Activated CD4-positive, alpha-beta T cell treated with anti-CD3 and anti-CD28 coated beads for 24 hours (primary cell): ENCODE measurements at regions not wholly inside any gene's neighbourhood (a gene's known extent, or its start where the extent isn't known, plus 50 kb on each side); places are given as distances from the start of the nearest gene placed in this dataset.
"Not testable (repeated sequence)": the region's sequence is repeated elsewhere in the genome, so short reads cannot be mapped to it uniquely, and the experiment has no call there.

ENCODE experiments used
- DNase-seq, 2 donors: peaks; one replicate each; pipeline ENCODE4 v3.0.0-alpha.2; 2020; ENCODE audit warnings: low read depth in 2 of 2

- no peak for DNase-seq
Observed at GRCh38 chr7:22066522-22066921, 120.8 kb upstream of the CDCA7L start.

DNA sequence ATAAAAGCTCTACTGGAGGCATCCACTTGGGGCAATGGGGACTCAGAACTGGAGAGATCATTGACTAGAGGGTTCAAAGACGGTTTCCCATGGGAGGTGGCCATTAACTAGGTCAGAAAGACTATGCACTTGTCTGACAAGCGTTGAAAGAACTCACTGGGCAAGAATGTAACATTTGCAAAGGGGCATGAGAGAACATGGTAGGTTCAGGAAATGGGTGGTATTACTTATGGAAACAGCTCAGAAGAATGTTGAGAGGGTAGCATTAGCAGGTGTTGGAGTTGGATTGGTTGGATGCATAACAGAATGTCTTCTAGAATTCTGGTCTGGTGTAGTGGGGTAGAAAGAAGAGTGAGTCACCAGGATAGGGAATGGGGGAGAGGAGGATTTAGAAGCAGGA lies 119.1 kb upstream of the CDCA7L start:
- no peak for DNase-seq

DNA sequence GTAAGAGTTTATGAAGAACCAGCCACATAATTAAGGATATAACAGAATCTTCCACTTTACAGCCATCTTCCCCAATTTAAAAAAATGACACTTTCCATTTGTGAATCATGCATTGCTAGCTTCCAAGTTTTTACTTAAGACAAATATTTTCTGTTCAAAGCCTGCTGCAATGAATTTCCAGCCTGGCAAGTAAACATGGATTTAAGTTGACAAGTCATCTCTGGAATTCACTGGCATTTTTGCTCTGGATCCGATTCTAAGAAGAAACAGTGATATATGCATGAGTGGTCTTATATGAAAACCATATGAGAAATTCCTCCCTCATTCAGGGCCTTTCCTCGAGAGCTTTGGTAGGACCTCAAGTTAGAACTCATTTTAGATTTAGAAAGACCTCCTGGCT lies 116.1 kb upstream of the CDCA7L start:
- no peak for DNase-seq

DNA sequence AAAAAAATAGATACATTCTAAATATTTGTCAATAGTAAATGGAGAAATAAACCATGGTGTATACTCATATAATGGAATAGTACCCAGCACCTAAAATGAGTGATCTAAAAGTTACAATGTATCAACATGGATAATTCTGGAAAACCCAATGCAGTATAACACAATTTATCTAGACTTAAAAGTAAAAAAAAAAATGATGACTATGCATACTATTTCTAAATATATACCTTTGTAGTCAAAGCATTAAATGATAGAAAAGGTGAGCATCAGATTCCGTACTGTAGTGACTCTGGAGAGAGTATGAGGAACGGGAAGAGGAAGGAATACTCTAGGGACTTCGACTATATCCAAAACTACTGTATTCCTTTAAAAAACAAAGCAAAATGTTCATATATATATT lies 115.2 kb upstream of the CDCA7L start:
- no peak for DNase-seq

GRCh38 chr7:22060197-22060596 lies 114.5 kb upstream of the CDCA7L start:
- DNase-seq = no peak

GRCh38 chr7:22055226-22055625 lies 109.5 kb upstream of the CDCA7L start:
- DNase-seq = no peak

DNA sequence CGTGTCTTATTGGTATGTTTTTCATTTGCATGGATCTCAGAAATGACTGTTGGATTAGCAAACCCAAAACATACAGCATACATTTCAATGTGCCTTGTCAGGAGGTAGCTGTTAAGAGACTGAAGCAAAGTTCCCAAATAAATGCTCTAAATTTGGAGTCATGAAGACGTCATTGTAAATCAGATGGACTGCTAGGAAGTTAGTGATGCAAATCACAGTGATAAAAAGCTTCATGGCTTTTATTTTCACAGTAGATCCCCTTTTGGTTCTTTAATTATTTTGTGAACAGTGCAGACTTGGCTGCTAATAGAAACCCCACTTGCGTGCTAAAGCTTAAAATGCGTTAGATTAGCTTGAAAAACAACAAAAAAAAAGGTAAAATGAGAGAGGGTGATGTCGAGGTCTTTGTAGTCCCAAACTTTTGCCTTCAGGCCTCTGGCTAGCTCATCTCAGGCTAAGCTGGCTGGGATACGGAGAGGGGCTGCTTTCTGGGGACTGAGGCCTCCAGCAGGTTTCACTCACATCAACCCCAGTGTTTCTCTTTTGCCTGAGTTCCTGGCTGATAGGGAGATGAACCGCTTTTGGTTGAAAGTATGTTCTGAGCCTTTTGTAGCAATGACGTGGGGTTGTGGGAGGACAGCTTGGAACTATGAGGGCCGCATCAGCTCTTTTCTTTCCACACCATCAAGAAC lies 107.1 kb upstream of the CDCA7L start:
- DNase-seq = no peak

DNA sequence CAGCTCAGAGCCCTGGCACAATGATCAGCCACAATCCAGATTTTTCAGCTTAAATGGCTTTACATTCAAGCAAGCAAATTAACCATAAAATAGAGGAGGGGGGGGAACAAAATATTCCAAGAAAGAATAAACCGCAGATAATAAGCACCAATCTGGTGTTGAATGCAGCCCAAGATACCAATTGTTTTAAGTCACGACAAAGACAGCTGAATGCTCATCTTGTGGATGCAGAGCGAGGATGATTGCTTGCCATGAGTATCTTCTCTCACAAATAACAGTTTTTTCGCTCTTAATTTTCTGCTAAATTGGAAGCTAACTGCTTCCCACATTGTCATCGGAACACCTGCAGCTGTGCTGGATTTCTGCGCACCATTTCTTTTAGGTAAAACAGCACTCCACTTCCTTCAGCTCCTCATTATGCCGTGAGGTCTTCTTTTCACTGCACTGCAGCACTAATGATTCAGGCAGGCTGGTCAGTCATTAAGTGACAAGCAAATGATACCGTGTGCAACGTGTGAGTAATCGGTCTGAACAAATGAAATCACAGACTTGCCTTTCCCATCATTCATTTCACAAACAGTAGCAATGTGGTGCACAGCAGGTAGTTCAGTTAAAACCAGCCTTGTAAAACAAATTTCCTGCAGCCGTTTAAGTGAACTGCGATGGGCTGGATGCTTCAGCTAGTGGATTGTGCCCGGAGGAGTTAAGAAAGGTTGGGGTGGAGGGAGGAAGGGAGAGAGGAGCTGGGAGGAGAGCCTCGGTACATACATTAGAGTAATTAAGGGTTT lies 106.4 kb upstream of the CDCA7L start:
- no peak for DNase-seq

GRCh38 chr7:22049766-22050500 lies 104.2 kb upstream of the CDCA7L start:
- no peak for DNase-seq

GRCh38 chr7:22043367-22043766 lies 97.7 kb upstream of the CDCA7L start:
- no peak for DNase-seq

GRCh38 chr7:22040923-22041595 lies 95.4 kb upstream of the CDCA7L start:
- DNase-seq = no peak

DNA sequence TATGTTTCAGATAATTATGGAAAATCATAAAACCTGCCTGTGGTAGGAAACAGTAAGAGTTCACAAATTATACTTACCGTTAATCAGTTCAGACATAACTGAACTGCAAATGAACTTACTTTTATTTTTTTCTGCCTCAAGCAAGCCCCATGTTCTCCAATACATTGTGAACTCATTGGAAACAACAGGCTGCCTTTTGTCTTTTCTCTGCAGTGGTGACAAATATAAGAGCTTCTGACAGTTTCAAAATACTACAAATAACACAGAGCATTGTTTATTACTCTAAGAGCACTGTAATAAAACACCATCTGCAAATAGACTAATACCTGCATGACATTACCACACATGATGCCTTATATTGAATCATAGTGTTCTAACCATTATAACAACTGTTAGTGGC lies 94.0 kb upstream of the CDCA7L start:
- DNase-seq = no peak

DNA sequence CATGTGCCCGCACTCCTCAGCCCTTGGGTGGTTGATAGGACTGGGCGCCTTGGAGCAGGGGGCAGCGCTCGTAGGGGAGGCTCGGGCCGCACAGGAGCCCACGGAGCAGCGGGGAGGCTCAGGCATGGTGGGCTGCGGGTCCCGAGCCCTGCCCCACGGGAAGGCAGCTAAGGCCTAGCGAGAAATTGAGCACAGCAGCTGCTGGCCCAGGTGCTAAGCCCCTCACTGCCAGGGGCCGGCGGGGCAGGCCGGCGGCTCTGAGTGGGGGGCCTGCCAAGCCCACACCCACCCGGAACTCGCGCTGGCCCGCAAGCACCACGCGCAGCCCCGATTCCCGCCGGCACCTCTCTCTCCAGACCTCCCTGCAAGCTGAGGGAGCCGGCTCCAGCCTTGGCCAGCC lies 86.7 kb upstream of the CDCA7L start:
- not testable (repeated sequence) for DNase-seq

- DNase-seq = not testable (repeated sequence)
Observed at GRCh38 chr7:22028656-22029055, 83.0 kb upstream of the CDCA7L start.

GRCh38 chr7:22027475-22027874 lies 81.8 kb upstream of the CDCA7L start:
- no peak for DNase-seq

DNA sequence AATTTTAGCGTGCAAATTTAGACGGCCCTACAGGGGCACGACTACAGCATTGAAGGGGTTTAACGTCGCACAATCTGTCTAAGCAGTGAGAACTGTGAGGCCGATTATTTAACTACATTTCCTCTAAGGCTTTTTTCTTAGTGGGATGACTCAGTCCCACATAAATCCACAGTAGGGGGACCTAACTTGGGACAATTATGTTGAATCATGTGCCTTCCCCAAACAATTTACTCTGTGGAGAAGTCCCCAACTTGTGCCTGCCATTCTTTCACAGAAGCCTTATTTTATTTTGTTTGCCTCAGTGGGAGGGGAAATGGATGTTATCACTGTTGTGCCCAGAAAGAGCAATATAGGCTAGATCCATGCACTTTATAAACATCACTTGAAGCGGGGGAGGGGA lies 80.3 kb upstream of the CDCA7L start:
- DNase-seq = no peak

DNA sequence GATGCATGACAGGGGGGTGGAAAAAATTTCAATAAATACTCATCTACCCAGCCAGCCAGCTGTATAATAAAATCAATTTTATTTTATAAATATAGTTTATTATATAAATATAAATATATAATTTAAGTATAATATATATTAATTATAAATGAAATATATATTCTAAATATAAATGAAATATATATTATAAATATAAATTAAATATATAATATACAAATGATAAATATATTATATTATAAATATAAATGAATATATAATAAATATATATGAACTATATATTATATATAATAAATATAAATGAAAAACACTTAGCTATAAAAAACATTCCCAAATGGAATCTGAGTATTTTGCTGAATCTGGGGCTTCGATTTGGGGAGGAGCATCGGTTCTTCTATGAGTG lies 79.4 kb upstream of the CDCA7L start:
- DNase-seq = no peak

- DNase-seq = no peak
Observed at GRCh38 chr7:22019931-22020330, 74.2 kb upstream of the CDCA7L start.

DNA sequence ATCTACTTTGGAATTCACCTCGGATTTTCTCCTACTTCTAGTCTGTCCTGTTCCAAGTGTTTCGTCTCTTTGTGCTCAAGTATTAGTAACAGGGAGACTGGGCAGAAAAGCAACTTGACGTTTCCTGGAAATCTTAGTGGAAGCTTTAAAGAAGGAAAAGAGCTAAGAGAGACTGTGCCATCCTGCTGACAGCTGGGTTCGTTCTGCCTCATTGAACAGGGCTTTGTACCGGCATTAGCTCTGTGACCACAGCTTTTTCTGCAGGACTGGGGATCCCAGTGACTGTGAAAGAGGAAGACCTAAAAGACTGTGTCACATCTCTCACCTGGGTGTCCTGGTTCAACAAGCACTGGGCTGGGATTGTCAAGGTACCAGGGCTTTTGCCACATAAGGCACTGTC lies 70.8 kb upstream of the CDCA7L start:
- DNase-seq = no peak

GRCh38 chr7:22013711-22014110 lies 68.0 kb upstream of the CDCA7L start:
- no peak for DNase-seq

DNA sequence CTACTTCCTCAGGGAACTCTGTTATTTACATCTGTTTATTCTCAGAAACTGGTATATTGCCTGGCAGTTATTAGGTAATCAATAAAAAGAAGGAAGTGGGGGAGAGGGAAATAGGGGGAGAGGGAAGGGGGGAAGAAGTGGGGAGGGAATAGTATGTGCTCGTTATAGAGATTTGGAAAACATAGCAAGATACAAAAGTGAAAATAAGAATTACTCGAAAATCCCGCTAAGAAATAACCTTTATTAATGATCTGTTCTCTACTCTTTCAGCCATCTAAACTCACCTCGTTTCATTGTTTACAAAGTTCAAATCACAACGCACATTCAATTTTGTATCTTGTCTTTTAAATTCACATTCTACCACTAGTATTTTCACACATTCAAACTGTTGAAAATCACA lies 63.0 kb upstream of the CDCA7L start:
- DNase-seq = no peak

DNA sequence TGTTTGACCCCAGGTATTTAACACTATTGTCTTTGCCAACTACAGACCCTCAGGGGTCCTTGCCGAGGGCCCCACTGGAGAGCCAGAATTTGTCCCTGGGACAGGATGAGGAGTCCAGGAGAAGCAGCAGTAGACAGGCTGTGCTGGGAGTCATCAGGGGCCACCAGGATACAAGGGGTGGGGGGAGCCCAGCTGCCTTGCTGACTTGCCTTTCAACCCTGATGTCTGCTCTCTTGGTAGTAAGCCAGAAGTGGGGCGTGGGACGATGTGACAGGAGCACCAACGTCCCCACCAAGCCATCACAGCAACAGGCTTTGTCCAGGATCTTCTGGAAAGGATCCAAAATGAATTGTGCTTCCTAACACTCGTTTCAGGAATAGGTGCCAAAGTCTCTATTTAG lies 62.4 kb upstream of the CDCA7L start:
- no peak for DNase-seq
